ENCODE measurements at regions not wholly inside any gene's neighbourhood (a gene's known extent, or its start where the extent isn't known, plus 50 kb on each side); places are given as distances from the start of the nearest gene placed in this dataset.

DNA sequence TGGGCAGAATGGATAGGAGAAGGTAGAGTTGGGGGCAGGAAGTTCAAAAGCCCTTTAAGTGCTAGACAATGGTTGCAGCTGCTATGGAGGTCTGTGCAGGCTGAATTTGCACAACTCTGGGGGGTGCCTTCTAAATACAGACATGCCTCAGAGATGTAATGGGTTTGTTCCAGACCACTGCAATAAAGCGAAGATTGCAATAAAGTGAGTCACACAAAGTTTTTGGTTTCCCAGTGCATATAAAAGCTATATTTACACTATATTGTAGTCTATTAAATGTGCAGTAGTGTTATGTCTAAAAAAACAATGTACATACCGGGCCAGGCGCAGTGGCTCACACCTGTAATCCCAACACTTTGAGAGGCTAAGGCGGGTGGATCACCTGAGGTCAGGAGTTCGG, 60.5 kb upstream of the MYOCD start:
- intact Hi-C loops (cut with DNase I): no loop called here

DNA sequence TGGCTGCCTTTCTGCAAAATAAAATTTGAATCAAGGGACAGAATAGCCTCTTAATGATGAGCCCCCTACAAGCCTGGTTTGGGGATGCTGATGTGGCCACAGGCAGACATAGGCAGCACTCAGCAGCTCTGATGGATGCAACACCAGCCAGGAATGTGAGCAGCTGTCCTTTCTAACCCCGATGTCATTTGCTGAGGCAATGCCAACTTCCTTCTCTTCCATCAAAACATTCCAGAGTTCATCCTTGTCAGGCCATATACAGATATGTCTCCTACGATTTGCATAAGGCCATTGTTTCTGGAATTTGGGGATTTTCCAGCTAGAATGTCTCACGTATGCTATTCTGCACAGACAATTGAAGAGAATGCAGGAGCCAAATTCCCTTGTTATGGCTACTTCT, 52.1 kb upstream of the MYOCD start:
- no peak for DNase-seq (ENCODE audit: low spot score)
- intact Hi-C loops (cut with DNase I): no loop called here

More for the DNA sequence above, 60.5 kb upstream of the MYOCD start:
- DNase-seq (ENCODE audit: low spot score): no peak

Measured in cardiac septum (tissue), 1 donor.